NCI-H2171 (cell line): ENCODE measurements at regions not wholly inside any gene's neighbourhood (a gene's known extent, or its start where the extent isn't known, plus 50 kb on each side); places are given as distances from the start of the nearest gene placed in this dataset.

Experiments used
- DNase-seq: peaks from one replicate; lab custom pipeline; 2025; lab: John Stamatoyannopoulos, UW

- DNase-seq = no peak
Measured at GRCh38 chr12:92349635-92350034, 204.0 kb upstream of the BTG1 start.

GRCh38 chr12:92342574-92342973 lies 196.9 kb upstream of the BTG1 start:
- no peak for DNase-seq

- no peak for DNase-seq
Measured at GRCh38 chr12:92341065-92341668, 195.5 kb upstream of the BTG1 start.

GRCh38 chr12:92340441-92341064 lies 194.9 kb upstream of the BTG1 start:
- no peak for DNase-seq

- no peak for DNase-seq
Measured at GRCh38 chr12:92340003-92340402, 194.4 kb upstream of the BTG1 start.

- DNase-seq = no peak
Measured at GRCh38 chr12:92339198-92339821, 193.7 kb upstream of the BTG1 start.

GRCh38 chr12:92338671-92339070 lies 193.0 kb upstream of the BTG1 start:
- DNase-seq = no peak

GRCh38 chr12:92338102-92338501 lies 192.5 kb upstream of the BTG1 start:
- DNase-seq = no peak

- no peak for DNase-seq
Measured at GRCh38 chr12:92337128-92337527, 191.5 kb upstream of the BTG1 start.

GRCh38 chr12:92336641-92337040 lies 191.0 kb upstream of the BTG1 start:
- no peak for DNase-seq

- no peak for DNase-seq
Measured at GRCh38 chr12:92335831-92336230, 190.2 kb upstream of the BTG1 start.

- DNase-seq = no peak
Measured at GRCh38 chr12:92334552-92334951, 188.9 kb upstream of the BTG1 start.

- no peak for DNase-seq
Measured at GRCh38 chr12:92332552-92332951, 186.9 kb upstream of the BTG1 start.

- DNase-seq = no peak
Measured at GRCh38 chr12:92331383-92331782, 185.7 kb upstream of the BTG1 start.

- no peak for DNase-seq
Measured at GRCh38 chr12:92330654-92331053, 185.0 kb upstream of the BTG1 start.

GRCh38 chr12:92326877-92327276 lies 181.2 kb upstream of the BTG1 start:
- no peak for DNase-seq

GRCh38 chr12:92324849-92325500 lies 179.3 kb upstream of the BTG1 start:
- peak; percentile 74 for DNase-seq

GRCh38 chr12:92312463-92312964 lies 166.9 kb upstream of the BTG1 start:
- DNase-seq = no peak

GRCh38 chr12:92304371-92305055 lies 158.9 kb upstream of the BTG1 start:
- DNase-seq = no peak

GRCh38 chr12:92302041-92302829 lies 156.6 kb upstream of the BTG1 start:
- no peak for DNase-seq

GRCh38 chr12:92301356-92301755 lies 155.7 kb upstream of the BTG1 start:
- no peak for DNase-seq

GRCh38 chr12:92300777-92301176 lies 155.1 kb upstream of the BTG1 start:
- no peak for DNase-seq
